ENCODE measurements at regions not wholly inside any gene's neighbourhood (a gene's known extent, or its start where the extent isn't known, plus 50 kb on each side); places are given as distances from the start of the nearest gene placed in this dataset.

- no peak for TF ChIP-seq RAD21 (IDR thresholded peaks at IDR 0.05; ENCODE audit: low read length)
- no peak for TF ChIP-seq CTCF (conservative IDR thresholded peaks at IDR 0.05; ENCODE audit: low read depth, low read length)
- TF ChIP-seq MAFK (IDR thresholded peaks at IDR 0.05; ENCODE audit: low read depth, low read length) = no peak
Measured at GRCh38 chr9:88837731-88838130, 153.5 kb upstream of the S1PR3 start.

Data from IMR-90 (cell line).